ENCODE measurements at regions not wholly inside any gene's neighbourhood (a gene's known extent, or its start where the extent isn't known, plus 50 kb on each side); places are given as distances from the start of the nearest gene placed in this dataset.
A peak's percentile ranks its signal among the peaks of the same experiment; 100 is the strongest.

DNA sequence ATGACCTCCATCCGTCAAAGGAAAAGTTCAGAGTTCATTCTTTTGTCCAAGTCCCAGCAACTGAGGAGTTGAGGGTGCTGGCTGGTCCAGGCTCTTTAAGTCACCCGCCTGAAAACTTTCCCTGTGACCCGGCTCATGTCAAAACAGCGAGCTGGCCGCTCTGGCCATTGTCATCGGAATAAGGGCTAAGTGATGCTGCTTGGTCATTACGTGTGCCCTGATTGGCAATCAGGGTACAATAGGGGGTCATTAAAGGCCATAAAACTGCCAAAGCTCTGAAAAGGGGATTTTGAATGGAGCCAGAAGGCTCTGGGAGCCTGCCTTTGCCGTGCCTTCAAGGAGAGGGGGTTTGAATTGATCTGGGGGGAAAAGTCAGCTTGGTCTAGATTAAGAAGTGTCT, 88.5 kb upstream of the IRX3 start:
- ChIA-PET POLR2A (no interaction called here), CTCF (interaction anchor here (1.0 to 1.3 kb wide), 2 partner anchors 12 to 28 kb away, joined by 3 to 4 read pairs; no protein-coding TSS in a partner anchor)
- Histone ChIP-seq H3K9me3 (peaks cover 20% of the 10 kb centered on the region; the same call in 2 of the 3 replicates), H3K4me1 (peaks cover 9% of the 10 kb centered on the region), H3K4me3 (no peak overlapping the region), H3K27ac (no peak overlapping the region), H3K4me2 (no peak overlapping the region)
- 77% methylated on average over 8 of the region's 8 CpGs for WGBS (ENCODE audit: missing lambda C conversion rate)
- TF ChIP-seq, protein P1, sequence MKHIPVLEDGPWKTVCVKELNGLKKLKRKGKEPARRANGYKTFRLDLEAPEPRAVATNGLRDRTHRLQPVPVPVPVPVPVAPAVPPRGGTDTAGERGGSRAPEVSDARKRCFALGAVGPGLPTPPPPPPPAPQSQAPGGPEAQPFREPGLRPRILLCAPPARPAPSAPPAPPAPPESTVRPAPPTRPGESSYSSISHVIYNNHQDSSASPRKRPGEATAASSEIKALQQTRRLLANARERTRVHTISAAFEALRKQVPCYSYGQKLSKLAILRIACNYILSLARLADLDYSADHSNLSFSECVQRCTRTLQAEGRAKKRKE (CRISPR knock-in tag; IDR thresholded peaks at IDR 0.05; ENCODE audit: low read depth): no peak
- TF ChIP-seq ZNF302 (CRISPR knock-in tag; IDR thresholded peaks at IDR 0.05): no peak
- no peak for TF ChIP-seq TFCP2L1 (CRISPR knock-in tag; IDR thresholded peaks at IDR 0.05)
- TF ChIP-seq FOSB (CRISPR knock-in tag; IDR thresholded peaks at IDR 0.05): no peak
- no peak for TF ChIP-seq ESRRA (IDR thresholded peaks at IDR 0.05; ENCODE audit: borderline replicate concordance, low read length)
- TF ChIP-seq MAFK (IDR thresholded peaks at IDR 0.05; ENCODE audit: partially characterized antibody): no peak
- TF ChIP-seq, protein P2, sequence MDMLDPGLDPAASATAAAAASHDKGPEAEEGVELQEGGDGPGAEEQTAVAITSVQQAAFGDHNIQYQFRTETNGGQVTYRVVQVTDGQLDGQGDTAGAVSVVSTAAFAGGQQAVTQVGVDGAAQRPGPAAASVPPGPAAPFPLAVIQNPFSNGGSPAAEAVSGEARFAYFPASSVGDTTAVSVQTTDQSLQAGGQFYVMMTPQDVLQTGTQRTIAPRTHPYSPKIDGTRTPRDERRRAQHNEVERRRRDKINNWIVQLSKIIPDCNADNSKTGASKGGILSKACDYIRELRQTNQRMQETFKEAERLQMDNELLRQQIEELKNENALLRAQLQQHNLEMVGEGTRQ (IDR thresholded peaks at IDR 0.05): no peak
- no peak for TF ChIP-seq CBX2 (IDR thresholded peaks at IDR 0.05; ENCODE audit: borderline replicate concordance, low read depth)
- TF ChIP-seq POLR2AphosphoS2 (conservative IDR thresholded peaks at IDR 0.05; ENCODE audit: low read length): no peak
- TF ChIP-seq EHMT2 (IDR thresholded peaks at IDR 0.05; ENCODE audit: low read depth): no peak
- TF ChIP-seq FOXS1 (CRISPR knock-in tag; IDR thresholded peaks at IDR 0.05): no peak
- TF ChIP-seq BHLHE40 (IDR thresholded peaks at IDR 0.05; ENCODE audit: low read depth, low read length): no peak
- no peak for TF ChIP-seq NFE2L2 (conservative IDR thresholded peaks at IDR 0.05; ENCODE audit: low read length)
- no peak for TF ChIP-seq KDM5A (IDR thresholded peaks at IDR 0.05)
- TF ChIP-seq NPAS2 (CRISPR knock-in tag; IDR thresholded peaks at IDR 0.05; ENCODE audit: borderline replicate concordance): no peak
- no peak for TF ChIP-seq RARB (CRISPR knock-in tag; IDR thresholded peaks at IDR 0.05)
- no peak for FAIRE-seq
- no peak for DNase-seq (ENCODE audit: low read depth in 1 of 2, low spot score in 1 of 2)
- ATAC-seq: no peak

DNA sequence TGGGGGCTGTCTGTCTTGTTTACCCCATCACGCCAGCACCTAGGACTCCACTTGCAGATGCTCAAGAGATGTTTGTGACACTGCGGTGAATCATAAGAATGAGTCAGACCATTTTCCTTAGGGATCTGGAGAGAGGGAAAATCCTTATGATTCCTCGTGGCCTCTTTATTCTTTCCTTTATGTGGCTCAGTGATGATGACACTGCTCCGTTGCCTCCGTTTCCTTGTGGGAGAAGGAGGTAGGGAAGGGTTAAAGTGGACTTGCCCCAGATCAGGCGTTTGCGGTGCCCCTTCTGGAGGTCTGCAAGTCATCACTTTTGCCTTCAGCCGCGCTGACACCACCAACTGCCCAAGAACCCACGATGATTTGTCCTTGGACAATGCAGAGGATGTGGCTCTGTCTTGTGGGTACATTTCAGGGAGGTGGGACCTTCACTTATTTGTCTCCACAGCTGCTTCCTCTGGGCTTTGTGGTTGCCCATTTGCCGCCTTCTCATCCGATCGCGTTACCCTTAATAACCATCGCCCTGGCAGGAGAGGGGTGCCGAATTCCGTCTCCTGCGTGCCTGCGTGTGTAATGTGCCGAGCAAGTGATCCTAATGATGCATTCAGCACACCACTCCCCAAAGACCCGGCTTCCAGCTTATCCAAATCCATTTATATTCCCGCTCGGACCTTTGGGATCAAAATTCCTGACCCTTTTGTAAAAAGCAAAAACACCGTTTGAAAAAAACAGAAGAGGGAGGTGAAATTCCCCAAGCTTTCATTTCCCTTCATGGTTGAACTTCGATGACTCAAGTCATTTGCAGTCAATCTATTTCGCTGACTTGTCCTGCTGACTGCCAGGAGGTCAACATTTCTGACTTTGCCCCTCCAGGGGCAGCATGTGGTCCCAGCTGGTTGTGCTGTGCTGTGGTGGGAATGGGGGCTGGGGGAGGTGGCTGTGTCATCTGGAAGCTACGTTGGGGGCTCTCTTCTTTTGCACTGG, 87.2 kb upstream of the IRX3 start:
- CTCF ChIA-PET: interaction anchor here (1.0 to 1.3 kb wide), 2 partner anchors 11 to 29 kb away, joined by 3 to 4 read pairs; no protein-coding TSS in a partner anchor
- Histone ChIP-seq H3K4me3 (no peak overlapping the region), H3K4me1 (peaks cover 9% of the 10 kb centered on the region), H3K9me3 (peaks cover 20% of the 10 kb centered on the region; the same call in 2 of the 3 replicates), H3K4me2 (peak overlapping the region; percentile 62), H3K27ac (no peak overlapping the region)
- no peak for FAIRE-seq
- peak; percentile 53 to 57 for DNase-seq (ENCODE audit: low read depth in 1 of 2, low spot score in 1 of 2)
- POLR2A ChIA-PET: no interaction called here
- peak; percentile 86 to 90 for ATAC-seq
- TF ChIP-seq FOSL2 (IDR thresholded peaks at IDR 0.05) (peak; percentile 82), FOSL2 (CRISPR knock-in tag; IDR thresholded peaks at IDR 0.05) (peak; percentile 79), RAD21 (conservative IDR thresholded peaks at IDR 0.05 in 1 of 2, IDR thresholded peaks at IDR 0.05 in 1 of 2) (0 out of 5 replicates have a peak, but pooled peaks of 1 of the 2 experiments have one; percentile 4), HEYL (CRISPR knock-in tag; IDR thresholded peaks at IDR 0.05) (no peak), MAFK (IDR thresholded peaks at IDR 0.05; ENCODE audit: partially characterized antibody) (peak; percentile 12), EP300 (IDR thresholded peaks at IDR 0.05) (no peak), JUNB (IDR thresholded peaks at IDR 0.05) (peak; percentile 75), ZC3H11A (IDR thresholded peaks at IDR 0.05) (no peak)
- TF ChIP-seq, protein P3, sequence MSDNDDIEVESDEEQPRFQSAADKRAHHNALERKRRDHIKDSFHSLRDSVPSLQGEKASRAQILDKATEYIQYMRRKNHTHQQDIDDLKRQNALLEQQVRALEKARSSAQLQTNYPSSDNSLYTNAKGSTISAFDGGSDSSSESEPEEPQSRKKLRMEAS (IDR thresholded peaks at IDR 0.05): peak; percentile 75
- TF ChIP-seq, protein P4, sequence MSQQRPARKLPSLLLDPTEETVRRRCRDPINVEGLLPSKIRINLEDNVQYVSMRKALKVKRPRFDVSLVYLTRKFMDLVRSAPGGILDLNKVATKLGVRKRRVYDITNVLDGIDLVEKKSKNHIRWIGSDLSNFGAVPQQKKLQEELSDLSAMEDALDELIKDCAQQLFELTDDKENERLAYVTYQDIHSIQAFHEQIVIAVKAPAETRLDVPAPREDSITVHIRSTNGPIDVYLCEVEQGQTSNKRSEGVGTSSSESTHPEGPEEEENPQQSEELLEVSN (IDR thresholded peaks at IDR 0.05; ENCODE audit: borderline replicate concordance, low read depth): peak; percentile 88
- TF ChIP-seq, protein P5, sequence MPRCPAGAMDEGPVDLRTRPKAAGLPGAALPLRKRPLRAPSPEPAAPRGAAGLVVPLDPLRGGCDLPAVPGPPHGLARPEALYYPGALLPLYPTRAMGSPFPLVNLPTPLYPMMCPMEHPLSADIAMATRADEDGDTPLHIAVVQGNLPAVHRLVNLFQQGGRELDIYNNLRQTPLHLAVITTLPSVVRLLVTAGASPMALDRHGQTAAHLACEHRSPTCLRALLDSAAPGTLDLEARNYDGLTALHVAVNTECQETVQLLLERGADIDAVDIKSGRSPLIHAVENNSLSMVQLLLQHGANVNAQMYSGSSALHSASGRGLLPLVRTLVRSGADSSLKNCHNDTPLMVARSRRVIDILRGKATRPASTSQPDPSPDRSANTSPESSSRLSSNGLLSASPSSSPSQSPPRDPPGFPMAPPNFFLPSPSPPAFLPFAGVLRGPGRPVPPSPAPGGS (IDR thresholded peaks at IDR 0.05): no peak
- WGBS (ENCODE audit: missing lambda C conversion rate): 44% methylated on average over 27 of the region's 27 CpGs

All from A549 (cell line).